GM12865 (cell line): ENCODE measurements at regions not wholly inside any gene's neighbourhood (a gene's known extent, or its start where the extent isn't known, plus 50 kb on each side); places are given as distances from the start of the nearest gene placed in this dataset.

Experiments
- DNase-seq: peaks from one replicate; pipeline ENCODE4 v3.0.0; 2010; ENCODE audit warnings: low read depth
- H3K4me3 ChIP-seq: 2 replicates; pipeline ENCODE4 v1.5.1; 2011; ENCODE audit warnings: mild to moderate bottlenecking, low read depth, low read length, control low read depth
- TF ChIP-seq, protein P1 (sequence below): IDR thresholded peaks from 2 replicates; pipeline ENCODE4 v1.5.1; 2011; ENCODE audit warnings: low read length, control low read depth, low read depth, inconsistent platforms; ENCODE audit not compliant: insufficient read depth; ENCODE audit errors: missing control alignments

DNA sequence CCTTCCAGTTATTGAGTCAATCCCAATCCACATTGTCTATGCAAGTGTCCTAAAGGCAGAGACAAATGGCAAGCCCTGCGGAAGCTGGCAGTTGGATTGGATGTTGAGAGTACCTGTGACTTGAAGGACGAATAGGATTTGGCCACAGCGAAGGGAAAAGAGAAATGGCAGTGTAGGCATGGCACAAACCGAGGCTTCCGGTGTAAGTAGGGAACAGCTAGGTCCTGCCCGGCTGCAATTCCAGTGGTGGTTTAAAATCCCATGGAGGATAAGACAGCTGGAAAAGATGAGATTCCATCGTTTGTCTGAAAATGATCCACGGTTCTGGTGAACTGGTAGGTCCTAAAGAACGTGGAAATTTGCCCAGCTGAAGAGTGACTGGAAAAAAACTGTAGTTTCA lies 296.2 kb downstream of the TCERG1L start:
- H3K4me3 ChIP-seq, result no peak overlapping the region
- no peak for DNase-seq
- TF ChIP-seq, protein P1, sequence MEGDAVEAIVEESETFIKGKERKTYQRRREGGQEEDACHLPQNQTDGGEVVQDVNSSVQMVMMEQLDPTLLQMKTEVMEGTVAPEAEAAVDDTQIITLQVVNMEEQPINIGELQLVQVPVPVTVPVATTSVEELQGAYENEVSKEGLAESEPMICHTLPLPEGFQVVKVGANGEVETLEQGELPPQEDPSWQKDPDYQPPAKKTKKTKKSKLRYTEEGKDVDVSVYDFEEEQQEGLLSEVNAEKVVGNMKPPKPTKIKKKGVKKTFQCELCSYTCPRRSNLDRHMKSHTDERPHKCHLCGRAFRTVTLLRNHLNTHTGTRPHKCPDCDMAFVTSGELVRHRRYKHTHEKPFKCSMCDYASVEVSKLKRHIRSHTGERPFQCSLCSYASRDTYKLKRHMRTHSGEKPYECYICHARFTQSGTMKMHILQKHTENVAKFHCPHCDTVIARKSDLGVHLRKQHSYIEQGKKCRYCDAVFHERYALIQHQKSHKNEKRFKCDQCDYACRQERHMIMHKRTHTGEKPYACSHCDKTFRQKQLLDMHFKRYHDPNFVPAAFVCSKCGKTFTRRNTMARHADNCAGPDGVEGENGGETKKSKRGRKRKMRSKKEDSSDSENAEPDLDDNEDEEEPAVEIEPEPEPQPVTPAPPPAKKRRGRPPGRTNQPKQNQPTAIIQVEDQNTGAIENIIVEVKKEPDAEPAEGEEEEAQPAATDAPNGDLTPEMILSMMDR, result no peak

DNA sequence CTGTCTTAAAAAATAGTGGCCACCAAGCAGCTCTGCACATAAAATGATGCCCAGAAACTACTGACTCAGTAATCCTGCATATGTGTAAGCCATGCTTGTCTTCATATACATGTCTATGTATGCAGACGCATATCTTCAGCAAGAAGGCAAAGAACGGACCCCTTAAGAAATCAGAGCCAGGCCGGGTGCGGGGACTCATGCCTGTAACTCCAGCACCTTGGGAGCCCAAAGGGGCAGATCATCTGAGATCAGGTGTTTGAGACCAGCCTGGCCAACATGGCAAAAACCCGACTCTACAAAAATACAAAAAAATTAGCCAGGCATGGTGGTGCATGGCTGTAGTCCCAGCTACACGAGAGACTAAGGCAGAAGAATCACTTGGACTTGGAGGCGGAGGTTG lies 295.0 kb downstream of the TCERG1L start:
- no peak overlapping the region for H3K4me3 ChIP-seq
- DNase-seq, result no peak
- TF ChIP-seq, protein P1, result no peak

DNA sequence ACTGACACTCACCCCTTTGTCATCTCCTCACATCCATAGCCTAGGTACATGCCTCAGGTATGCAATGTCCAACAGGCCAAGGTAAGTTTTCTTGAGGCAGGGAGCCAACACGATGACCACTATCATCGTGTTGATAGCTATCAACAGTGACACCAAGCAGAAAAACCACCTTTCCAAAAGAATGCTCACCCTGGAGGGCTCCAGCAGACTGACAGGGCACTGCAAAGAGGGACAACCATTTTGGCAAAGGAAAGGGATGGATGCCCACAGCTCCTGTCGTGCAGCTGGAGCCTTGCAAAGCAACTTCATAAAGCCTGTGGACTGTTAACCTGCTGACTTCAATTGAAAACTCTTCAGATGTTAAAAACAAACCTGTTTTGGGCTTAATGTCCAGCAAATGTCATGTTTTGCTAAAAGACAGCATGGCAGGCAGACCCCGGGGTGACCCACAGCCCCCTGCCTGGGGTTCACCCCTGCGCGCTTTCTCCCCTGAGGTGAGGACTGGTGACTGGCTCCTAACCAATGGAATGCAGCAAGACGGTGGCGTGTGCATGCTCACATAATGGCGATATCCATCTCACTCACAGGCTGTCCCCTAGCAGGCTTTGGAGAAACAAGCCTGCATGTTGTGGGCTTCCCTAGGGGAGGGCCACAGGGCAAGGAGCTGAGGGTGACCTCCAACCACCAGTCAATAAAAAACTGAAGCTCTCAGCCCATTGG lies 293.8 kb downstream of the TCERG1L start:
- no peak overlapping the region for H3K4me3 ChIP-seq
- TF ChIP-seq, protein P1, result no peak

DNA sequence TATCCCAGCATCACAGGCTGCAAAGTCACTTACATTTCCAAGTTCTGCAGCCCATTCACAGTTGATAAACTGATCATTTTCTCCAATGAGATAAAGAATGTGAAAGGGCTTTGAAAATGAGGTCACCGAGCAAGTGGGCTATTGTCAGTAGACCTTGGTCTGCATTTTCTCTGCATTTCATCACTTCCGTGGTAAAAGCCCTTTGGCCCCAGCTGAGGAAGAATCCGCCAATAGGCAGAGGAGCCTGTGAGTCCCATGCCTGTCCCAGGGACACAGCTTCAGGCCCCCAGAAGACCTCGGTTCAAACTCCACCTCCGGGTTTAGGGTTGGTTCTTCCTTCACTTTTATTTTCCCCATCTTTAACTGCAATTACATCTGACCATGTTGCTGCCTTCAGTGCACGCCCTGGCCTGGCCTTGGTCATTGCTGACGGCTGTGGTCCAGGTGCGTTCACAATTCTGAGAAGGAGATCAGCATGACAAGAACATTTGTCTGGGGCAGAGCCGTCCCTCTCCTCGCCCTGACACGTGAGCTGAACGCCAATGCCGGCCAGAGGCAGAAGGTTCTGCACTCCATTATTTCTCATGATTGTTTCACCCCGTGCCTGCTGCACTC lies 292.5 kb downstream of the TCERG1L start:
- no peak overlapping the region for H3K4me3 ChIP-seq
- no peak for DNase-seq

More for the DNA sequence above, 293.8 kb downstream of the TCERG1L start:
- no peak for DNase-seq

DNA sequence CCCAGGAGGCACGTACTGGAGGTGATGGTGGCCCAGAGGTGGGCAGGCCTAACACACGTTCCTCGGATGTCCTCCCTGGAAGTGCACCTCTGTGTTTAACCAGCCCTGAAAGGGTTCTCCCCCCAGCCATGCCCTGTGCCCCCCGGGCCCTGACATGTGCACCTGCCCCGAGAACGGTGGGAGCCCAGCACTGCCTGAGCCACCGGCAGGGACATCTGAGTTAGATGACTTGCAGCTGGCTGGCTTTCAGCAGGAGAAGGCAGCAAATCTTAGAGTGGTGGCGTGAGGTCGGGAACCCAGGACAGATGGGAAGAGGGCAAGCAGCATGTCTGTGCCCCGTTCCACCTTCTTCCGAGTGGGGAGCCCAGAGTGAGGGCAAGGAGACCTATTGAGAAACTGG lies 291.8 kb downstream of the TCERG1L start:
- no peak overlapping the region for H3K4me3 ChIP-seq
- no peak for DNase-seq
- TF ChIP-seq, protein P1, result no peak

More for the DNA sequence above, 292.5 kb downstream of the TCERG1L start:
- TF ChIP-seq, protein P1, result no peak

DNA sequence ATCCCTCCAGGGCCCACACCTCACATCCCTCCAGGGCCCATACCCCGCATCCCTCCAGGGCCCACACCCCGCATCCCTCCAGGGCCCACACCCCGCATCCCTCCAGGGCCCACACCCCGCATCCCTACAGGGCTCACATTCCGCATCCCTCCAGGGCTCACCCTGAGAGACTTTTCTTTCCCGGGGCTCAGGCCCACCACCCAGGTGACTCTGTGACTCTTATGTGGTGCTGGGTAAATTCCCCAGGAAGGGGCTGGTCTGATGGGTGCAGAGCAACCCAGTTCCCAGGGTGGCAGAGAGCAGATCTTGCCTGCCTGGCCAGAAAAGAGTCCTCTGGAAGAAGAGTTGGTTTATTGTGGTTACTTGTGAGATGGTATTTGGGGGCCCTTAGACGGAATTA lies 290.7 kb downstream of the TCERG1L start:
- TF ChIP-seq, protein P1, result no peak
- DNase-seq, result no peak
- no peak overlapping the region for H3K4me3 ChIP-seq
